ENCODE measurements at regions not wholly inside any gene's neighbourhood (a gene's known extent, or its start where the extent isn't known, plus 50 kb on each side); places are given as distances from the start of the nearest gene placed in this dataset.

DNA sequence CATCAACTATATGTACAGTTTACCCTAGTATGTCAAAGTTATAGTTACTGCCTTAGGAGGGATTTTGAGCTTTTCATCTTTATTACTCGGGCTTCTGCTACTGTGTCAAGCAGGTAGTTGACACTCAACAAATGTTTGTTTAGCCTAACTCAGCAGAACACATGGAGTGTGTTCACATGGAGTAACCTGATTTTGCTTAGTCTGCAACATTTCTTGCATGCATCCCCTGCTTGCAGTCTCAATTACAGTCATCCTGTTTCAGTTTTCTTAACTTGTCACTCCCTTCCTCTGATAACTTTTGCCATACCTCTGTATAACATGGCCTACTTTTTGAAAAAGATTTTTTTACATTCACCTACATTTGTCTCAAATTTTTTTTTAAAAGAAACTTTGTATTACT lies 135.5 kb downstream of the NMUR2 start:
- no peak for DNase-seq

DNA sequence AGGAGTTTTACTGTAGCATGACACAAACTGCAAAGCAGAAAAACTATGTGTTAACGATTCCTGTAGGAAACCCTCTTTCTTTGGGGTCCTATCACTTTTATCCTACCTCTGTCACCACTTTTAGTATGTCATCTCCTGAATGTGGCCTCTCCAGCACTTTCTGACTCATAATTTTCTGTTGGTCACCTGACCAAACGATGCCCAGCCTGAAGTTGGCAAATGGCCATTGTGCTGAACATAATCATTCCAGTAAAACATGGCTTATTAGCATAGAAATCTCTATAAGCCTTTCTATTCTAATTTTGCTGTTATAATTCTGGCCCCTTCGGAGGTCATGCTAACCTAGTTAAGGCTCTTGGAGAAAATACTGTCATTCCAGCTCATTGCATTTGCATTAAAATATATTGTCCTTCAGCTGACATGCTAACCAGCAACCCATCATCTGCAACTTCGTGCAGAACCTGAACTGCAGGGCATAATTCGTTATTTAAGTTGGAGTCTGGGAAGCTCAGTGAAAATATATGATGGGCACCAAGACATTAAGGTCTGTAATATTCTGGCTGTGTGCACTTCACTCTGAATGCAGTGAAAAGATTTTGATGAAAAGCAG lies 140.3 kb downstream of the NMUR2 start:
- DNase-seq, result no peak

DNA sequence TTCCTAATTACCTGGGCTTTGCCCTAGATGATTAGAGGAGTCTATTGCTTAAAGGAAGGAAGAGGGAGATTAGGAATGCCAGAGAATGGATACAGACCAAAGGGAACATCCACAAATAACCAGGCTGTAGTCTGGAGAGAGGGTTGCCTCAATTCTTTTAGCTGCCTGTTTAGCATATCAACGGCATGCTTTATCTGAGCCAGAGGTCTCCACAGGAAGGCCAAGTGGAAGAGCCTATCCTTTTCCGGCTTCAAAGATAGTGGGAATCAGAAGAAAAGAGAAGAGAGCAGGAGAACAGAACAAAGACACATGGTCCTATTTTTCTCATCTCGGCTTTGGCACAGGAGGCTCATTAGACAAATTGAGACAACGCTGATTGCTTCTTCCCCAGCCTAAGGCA lies 142.4 kb downstream of the NMUR2 start:
- no peak for DNase-seq

DNA sequence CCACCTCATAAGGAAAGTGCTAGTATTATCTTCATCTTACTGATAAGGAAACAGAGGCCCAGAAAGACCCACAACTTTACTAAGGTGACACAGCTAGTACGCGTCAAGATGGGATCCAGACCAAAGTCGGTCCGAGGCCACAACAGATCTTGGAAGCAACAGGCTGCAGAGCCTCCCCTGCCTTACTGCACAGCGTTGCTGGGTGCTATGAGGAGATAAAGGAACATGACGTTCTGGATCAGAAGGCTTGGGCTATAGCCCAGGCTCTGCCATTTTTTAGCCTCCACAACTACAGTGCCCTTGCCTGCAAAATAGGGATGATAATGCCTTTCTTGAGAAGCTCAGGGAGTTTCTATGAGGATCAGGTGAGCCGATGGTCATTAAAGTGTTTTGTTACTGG lies 144.1 kb downstream of the NMUR2 start:
- DNase-seq, result no peak

DNA sequence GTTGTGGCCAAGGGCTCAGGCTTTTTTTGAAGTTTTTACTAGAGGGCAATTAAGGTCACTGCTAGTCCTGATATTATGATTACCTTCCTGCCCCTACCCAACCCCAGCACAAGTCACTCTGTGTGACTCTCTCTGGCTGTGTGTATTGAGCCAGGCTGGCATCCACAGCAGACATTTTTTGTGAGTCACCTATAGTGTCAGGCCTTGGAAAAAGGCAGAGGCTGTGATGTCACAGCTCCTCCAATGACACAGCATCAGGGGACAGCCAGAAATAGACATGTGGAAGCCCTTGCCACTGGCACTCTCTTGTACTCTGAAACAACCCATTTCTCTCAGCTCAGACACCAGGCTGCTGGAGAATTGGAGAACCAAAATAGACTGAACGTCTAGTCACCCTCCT lies 145.4 kb downstream of the NMUR2 start:
- no peak for DNase-seq

DNA sequence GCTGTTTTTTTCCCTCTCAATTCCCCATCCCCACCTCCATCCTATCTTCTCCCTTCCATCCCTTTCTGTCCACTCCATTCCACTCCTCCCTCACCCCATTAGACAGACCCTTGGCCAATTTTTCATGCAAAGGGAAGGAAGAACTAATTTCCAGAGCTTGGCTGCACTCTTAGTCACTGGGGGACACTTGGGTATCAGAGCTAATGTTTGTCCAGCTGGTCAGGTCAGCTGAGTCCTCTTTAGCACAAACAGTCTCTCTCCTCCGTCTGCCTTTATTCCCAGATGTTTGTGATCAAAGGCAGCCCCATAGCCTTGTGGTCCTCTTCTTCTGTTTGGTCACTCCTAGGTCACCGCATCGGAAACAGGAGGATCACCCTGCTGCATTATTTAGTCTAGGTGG lies 148.5 kb downstream of the NMUR2 start:
- no peak for DNase-seq

DNA sequence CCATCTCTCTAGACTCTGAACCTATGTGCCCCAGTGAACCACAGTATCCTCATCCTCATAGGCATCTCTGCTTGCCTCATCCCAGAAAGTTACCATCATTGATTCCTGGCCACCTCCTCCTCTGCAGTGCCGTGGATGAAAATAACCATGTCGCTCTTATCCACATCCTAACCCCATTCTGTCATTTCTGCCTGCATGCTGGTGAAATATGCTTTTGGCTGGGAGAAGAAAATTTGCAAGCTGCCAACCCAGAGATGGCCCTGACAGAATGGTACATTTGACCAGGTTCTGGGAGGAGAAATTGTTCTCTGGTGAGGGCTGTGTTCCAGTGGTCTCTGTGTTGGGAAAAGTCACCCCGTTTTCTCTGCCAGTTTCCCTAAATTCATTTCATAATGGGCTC lies 149.7 kb downstream of the NMUR2 start:
- DNase-seq, result no peak

DNA sequence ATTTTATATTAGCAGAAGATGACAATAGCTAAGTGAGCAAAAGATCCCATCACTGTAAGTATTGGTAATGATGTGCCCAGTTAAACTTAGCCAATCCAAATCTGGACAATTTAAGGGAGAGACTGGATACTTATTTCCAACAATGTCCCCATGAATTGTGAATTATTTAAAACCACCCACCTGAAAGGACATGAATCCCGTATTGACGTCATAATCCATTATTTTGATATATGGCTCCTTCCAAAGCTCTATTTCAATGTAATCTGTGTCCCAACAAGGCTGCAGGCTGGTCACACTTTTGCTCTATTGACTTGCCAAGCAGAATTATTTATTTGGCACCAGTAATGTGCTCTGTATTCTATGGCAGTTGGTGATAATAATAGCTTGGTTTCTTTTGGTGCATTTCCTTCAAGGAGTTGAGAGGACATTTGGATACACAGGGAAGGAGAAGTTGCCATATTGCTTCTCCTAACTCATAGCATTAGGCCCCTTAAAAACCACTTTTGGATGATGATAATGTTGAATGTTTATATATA lies 157.2 kb downstream of the NMUR2 start:
- no peak for DNase-seq

DNA sequence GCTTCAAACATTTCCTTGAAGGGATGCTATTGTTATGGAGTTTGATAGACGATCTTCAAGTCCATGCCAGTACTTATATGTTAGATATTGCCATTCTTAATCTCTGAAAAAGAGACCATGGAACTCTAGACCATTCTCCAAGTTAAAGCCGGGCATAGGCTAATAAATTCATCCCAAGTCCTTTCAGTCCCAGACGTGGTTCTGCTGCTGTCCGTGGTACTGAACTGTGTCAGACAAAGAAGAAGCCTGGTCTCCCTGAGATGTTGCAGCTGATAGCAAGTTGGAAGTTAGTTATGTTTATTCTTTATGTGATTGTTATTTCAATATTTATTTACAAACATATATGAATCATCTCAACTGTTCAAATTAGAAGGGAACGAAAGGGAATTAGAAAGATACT lies 158.7 kb downstream of the NMUR2 start:
- no peak for DNase-seq

DNA sequence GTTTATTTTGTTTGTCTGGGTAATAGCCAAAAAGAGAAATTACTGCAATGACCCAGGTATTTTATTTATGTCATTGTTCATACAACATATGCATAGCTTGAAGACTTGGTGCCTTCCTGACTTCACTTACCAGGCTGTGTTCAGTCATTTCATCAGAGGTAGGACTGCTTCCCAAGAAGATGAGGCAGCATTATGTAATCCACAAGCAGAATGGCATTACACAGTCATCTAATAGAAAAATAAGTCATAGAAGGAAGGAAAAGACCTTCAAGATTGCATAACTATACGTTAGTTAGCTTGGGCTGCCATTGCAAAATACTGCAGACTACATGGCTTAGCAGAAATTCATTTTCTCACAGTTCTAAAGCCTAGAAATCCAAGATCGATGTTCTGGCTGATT lies 167.5 kb downstream of the NMUR2 start:
- no peak for DNase-seq

DNA sequence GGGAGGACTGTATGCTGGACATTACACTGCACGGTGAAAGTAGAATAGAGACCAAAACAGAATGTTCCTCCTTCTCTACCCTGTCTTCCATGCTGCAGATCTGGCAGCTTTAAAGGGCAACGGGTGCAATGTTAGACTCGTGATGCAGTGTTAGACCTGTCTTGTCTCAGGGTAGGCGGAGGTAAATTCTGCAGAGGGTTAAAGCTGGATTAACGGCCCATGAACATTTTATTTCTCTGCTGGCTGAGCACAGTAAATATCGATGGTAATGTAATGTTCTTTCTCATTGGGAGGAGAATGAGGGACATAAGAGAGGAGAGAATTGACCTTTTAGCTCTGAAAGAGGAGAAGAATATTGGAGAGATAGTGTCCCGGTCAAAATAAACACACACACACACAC lies 178.9 kb downstream of the NMUR2 start:
- DNase-seq, result no peak

DNA sequence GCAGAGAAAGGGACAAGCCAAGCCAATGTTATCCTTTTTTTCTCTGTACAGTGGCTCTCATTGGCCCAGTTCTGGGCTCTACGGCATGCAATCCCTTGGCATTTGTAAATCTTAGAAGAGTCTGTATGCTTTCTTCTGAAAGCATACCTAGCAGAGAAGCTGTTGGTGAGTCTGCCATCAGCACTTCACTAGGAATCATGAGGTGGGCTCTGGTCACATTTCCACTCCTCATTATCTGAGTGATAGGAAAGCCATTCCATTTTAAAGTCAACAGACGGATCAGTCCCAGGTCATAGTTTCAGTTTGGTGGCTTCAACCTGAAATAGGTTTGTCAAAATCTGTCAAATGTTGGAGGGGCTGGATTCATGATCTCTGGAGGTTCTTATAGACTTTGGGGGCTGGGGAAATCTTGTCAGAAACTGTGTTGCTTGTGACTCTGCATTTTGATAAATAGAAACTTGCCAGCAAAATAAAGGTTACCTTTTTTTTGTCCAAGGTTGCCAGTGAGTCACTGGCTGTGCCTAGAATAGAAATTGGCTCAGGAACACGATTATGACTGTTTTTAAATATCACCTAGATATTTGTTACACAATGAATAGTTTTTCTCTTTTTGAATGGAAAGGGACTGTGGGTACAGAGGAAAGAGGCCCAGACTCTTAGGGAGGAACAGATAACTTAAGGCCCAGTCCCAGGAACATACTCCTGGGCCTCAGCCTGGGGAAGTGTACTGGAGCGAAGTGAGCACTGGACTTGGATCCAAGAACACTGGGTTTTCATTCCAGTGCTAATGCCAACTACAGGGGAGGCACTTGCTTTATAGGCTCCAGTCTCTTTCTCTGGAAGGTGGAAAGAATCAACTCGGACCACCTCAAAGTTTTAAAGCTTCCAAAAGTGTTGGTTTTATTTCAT lies 183.1 kb downstream of the NMUR2 start:
- no peak for DNase-seq

DNA sequence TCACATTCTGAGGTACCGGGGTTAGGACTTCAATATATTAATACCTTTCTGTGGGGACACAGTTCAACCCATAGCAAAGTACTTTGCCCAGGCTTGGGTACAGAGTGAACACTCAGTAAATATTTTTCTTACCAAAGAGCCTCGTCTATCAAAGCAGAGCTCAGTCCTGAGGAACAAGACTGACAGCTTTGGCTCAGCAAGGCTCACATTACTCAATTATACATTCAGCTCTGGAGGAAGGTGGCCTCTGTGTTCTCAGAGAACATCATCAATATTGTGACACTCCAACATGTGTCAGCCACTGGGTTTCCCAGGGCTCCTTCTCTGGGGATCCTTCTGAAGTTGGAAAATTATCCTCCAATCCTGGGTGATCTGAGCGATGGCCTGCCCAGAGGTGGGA lies 186.4 kb downstream of the NMUR2 start:
- DNase-seq, result no peak

DNA sequence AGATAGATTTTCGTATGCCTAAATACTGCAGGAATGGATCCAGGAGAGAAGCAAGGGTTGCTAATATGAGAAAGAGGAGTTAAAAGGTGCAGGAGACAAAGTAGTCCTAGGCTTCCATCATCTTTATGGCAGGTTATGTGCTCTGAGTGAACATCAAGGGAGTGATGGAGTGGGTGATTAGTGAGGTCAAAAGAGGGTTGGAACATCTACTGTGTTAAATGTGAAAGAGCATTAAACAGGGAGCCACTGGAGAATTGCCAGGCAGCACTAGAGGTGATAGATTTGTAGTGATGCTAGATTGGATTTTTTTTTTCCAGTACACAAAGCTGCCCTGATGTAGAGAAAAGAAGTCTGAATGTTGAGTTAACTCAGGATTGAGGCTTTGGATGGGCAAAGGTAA lies 199.3 kb downstream of the NMUR2 start:
- DNase-seq, result no peak

DNA sequence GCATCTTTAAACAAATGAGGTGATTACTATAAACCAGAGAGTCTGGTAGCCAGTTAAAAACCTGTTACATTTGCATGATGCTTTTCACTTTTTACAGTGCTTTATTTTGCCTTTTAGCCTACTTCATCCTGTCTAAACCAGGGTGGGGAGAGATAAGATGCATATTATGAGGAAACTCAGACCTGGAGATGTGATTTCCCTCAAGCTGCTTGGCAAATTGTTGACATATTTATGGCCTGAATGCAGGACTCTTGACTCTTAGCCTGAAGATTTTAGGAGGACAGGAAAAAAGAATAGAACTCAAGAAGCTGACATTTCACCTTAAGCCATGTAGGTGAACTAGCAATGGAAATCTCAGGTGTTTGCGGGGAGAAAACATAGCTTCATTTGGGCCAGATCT lies 202.8 kb downstream of the NMUR2 start:
- no peak for DNase-seq

DNA sequence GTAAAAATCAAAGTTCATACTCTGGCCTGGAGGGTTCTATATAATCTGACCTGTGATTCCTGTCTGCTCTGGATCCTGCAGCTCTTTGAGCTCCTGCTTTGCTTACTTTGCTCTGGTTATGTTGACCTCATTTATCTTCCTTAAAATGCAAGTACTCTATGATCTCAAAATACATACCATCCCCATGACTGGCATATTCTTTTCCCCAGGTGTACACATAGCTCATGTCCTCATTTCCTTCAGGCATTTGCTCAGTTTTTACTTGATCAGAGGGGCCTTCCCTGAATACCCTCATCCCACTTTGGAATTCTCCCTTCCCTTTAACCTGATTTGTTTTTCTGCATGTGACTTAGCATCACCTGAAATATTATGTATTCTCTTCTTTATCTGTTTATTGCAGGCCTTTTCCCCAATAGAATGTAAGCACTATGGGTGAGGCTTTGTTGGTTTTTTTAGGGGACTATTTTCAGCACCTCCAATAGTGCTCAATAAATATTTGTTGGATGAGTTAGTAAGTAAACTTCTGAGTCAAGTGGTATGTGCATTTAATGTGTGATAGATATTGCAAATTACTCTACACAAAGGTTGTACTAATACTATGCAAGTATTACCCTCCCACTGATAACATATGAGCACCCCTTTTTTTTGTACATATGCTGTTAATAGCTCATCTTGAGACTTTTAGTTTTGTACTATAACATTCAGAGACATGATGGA lies 211.5 kb downstream of the NMUR2 start:
- no peak for DNase-seq

DNA sequence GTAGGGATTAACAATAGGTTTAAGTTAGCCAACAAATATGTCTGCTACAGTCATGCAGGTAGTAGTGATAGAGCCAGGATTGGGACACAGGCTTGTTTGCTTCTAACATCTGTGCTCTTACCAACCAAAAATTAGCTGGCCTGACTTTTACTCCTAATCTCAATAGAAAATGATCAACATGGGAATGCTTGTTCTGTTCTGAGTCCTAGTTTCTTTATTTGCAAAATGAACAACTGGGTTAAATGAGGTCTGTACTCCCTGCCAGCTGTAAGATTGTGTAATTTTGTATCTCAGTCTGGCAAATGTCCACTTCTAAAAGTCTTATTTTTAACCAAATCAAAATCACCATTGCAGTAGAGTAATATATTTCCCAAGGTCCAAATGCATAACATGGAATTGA lies 216.8 kb downstream of the NMUR2 start:
- DNase-seq, result no peak

DNA sequence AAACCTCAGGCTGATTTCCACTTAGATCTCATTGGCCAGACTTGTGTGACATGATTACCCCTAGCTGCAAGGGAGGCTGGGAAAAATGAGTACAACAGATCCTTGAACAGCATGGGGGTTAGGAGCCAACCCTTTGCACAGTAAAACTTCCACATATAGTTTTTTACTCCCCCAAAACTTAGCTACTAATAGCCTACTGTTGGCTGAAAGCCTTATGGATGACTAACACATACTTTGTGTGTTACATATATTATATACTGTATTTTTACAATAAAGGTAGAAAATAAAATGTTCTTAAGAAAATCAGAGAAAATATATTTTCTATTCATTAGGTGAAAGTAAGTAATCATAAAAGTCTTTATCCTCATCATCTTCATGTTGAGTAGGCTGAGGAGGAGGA lies 217.4 kb downstream of the NMUR2 start:
- no peak for DNase-seq

DNA sequence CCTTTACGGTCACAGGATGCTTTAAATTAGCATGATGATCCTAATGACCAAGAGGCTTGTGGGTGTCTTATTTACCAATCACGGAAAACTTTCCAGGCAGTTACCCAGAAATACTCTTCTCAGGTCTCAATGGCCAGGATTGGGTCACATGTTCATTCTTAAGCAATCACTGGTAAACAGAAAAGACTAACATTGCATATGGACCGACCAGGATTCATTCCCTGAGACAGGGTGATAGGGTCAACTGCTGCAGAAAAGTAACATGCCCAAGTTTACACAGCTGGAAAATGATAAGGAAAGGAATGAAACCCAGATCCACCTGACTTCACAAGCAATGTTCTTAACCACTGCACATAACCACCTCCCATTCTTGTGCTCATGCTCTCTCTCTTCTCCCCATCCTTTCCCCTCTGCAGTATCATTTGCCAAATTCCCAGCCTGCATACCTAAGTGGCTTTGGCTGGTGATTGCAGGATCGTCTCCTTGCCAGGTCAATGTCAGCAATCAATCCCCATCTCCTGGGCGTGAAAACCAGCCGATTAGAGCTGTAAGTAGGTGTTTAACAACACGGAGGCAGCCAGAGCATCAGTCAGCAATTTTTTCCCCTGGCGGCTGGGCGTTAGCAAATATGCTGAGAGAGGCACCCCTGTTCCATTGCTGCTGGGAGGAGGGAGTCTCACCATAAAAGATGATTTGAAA lies 219.4 kb downstream of the NMUR2 start:
- no peak for DNase-seq

DNA sequence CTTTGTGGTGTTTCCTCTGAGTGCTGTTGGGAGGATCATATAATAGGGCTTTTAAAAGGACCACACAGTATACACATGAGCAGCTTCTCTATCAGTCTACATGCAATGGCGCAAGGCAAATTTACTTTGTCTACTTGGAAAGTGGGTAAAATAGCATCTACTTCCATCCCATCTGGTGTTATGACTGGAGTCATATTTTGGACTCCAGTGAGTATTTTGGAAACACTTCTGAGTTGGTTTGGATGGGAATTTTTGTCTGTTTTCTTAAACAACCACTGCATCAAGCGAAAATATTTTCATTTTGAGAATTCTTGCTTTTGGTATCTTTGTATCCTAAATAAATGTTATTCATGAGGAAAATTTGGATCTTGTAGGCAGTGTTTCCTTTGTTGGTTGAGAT lies 220.8 kb downstream of the NMUR2 start:
- no peak for DNase-seq

DNA sequence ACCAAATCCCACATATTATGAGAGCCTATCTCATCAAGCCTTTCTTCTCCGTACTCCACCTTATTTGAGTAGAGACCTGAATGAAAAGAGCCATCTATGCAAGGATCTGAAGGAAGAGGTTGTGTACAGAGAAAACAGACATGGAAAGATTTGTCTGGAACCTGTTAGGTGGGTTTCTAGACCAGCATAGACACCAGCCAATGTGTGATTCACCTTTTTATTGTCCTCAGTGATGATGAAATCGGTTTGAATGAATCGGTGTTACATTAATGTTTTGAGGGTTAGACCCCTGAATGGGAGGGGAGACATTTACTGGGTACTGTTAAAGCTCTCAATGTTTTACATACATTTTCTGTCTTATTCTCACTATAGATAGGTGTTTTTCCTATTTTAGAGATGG lies 223.6 kb downstream of the NMUR2 start:
- DNase-seq, result no peak

DNA sequence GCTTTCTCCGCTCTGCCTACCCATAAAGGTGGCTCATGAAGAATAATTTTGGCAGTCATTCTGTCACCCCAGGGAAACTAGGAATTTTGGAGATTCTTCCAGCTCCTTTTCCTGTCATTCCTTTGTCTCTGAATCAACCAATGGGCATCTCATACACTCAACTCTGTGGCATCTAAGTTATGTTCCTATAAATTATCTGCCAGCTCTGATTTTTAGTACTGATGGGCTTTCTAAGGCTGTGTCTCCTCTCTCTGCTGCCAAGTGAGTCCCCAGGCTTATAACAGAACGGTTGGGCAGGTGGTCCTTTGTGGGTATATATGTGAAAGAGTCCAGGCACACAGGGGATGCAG lies 226.8 kb downstream of the NMUR2 start:
- no peak for DNase-seq

DNA sequence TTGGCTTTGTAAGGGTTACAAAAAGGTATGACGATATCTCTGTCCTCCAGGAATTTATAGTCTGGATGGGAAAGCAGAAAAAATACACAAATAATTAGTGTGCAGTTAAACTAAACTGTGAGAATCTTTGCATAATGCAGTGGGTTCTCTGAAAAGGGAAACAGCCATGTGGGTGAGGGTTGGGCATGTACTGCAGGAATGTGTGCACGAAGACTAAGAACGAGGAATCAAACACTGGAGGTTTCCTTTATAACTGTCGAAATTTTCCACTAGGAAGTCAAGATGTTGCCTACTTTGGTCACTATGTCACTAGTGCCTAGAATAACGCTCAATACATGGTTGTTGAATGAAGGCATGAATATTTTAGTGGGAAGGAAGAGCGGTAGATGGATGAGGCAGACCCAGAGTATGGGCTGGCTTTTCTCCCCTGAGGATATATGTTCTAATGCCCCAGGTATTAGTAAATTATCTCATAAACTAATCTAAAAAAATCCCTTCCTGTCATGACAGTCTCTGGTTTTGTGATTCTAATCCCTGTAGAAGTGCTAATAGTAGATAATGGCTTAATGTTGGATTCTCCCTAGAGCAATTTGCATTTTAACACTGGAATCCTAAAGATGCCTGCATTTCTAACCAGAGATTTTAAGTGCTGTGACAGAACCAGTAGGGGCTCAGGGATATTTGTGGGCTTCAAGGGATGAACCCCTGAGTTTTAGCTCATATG lies 227.3 kb downstream of the NMUR2 start:
- DNase-seq, result no peak

Measured in fibroblast of skin of right quadriceps (primary cell).